Stimulated activated CD4-positive, alpha-beta T cell treated with anti-CD3 and anti-CD28 coated beads, Interleukin-2, amount 100 ng/mL, for 48 hours (primary cell): ENCODE measurements at regions not wholly inside any gene's neighbourhood (a gene's known extent, or its start where the extent isn't known, plus 50 kb on each side); places are given as distances from the start of the nearest gene placed in this dataset.

ENCODE experiments used
- DNase-seq, 2 donors: peaks; one replicate each; pipeline ENCODE4 v3.0.0-alpha.2; 2020

DNA sequence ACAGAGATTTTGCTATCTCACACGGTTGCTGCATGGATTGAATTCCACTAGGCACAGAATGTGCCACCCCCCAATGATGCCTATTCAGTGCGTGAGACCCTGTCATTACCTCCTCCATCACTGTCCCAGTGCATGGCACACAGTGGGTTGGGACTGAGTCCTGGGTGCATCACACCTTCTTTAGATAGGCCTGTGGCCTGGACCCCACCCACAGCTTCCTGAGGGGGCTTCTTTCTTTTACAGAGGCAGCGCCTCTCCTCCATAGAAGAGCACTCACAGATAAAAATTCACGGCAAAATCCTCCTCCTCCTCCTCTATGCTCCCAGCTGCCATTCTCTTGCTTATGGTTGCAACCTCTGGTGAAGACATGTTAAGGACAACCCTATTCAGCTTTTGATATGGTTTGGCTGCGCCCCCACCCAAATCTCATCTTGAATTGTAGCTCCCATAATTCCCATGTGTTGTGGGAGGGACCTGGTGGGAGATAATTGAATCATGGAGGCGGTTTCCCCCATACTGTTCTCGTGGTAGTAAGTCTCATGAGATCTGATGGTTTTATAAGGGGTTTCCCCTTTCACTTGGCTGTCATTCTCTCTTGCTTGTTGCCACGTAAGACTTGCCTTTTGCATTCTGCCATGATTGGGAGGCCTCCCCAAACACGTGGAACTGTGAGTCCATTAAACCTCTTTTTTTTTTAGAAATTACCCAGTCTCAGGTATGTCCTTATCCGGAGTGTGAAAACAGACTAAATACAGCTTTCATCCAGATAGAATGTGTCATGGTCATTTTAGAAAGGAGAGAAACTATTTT lies 147.6 kb downstream of the KLF13 start:
- no peak for DNase-seq

DNA sequence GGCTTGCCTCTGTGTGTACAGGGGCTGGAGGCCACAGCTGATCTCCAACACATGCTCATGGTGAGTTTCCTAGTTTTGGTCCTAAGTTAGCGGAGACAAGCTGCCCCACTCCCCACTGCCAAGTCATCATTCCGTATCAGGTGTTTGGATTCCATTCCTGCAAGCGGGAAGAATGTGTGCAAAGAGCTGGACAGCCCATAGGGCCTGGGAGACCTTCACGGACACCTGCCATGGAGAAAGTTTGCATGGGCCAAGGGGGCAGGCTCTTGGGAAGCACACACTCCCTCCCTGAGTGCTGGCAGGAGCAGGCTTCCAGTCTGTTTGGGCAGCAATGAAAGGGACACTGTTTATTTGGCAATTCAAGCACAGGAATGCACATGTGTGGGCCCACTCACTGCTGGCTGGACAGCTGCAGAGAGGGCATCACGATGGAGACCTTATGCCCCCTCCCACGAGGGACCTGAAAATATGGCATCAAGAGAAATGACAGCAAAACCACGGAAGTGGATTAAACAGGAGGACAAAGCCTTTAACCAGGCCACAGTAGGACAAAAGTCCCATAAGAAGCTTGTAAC lies 149.7 kb downstream of the KLF13 start:
- no peak for DNase-seq

DNA sequence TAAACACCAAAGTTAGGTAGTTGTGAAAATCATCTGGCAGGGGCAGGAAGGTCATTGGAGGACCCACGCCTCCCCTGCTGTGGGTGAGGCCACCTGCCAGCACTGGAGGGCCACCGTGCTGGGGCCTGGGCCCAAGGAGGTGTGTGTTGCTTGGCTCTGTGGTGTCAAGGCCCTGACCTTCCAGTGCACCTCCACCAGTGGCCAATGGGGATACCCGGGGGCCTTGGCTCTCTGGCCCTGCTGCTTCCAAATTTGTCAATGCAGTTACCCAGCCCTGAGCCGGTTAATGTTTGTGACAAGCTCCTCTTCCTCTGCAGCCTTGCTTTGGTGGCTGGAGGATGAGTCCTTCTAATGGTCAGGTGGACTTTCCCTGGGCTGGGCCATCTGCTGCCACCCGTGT lies 150.2 kb downstream of the KLF13 start:
- DNase-seq = no peak

DNA sequence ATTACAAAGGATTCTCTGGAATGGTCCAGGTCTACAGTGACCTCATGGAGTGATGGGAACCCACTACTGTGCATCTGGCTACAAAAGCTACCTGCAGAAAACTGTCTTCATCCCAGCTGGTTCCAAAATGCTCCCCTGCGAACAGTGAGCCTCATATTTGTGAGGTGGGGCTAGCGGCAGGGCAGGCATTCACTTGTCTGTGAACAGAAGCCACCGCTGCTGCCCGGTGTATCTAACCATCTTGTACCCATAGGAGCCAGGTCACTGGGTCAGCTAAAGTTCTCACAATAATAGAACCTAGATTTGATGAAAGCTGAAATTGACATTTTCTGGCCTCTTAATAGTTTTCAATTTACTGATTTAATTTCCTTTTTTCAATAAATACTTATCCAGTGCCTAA lies 150.7 kb downstream of the KLF13 start:
- no peak for DNase-seq

DNA sequence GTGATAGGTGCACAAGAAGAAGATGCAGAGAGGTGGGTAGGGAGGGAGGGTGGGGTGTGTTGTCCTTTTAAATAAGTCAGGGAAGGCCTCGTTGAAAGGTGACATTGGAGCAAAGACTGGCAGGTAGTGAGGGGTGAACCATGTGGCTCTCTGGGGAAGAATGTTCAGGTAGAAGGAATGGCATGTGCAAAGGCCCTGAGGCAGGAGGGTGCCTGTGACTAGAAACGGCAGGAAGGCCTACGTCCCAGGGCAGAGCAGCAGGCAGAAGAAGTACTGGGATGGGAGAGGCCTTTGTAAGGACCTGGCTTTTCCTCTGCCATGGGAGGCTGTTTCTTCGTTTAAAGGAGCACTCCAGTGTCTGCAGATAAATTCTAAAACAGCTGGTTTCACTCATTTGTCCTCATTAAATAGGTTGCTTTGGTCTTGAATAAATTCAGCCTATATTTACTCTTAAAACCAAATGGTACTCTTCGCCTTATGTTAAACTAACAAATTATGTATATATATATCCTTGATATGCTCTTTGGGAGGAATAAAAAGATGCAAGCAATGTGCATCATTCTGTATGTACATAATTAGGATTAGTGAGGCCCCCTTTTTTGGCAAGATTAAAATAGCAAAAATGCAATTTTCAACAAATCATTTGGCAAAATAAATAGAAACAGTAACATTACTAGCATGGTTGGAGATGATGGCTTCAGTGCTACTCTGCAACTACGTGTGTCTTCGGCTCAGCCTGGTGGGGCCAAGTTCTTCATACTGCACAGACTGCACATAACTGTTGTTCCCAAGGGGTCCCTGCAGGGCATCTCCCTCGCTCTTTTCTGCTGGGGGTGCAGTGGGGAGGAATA lies 151.4 kb downstream of the KLF13 start:
- DNase-seq = no peak

DNA sequence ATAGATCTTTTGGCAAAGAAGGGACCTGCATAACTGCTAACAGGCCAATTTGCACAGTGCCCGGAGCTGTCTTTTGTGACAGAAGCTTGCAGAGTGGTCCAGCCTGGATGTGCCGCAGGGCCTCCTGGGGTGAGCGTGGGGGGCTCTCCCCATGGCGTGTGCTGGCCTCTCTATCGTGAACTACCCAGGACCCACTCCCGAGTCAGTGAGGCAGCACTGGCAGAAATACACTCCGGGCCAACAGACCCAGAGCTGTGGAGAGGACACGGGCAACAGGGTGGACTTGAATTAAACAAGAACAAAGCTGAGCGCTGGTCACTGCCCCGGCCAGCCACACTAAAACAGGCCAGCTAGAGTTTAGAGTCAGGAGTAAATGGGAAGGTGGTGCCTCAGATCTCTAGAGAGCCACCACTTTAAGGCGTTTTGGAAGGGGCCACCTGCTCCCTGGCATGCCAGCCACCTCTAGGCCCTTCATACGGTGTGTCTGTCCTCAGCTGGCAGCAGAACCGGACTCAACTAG lies 152.1 kb downstream of the KLF13 start:
- no peak for DNase-seq

DNA sequence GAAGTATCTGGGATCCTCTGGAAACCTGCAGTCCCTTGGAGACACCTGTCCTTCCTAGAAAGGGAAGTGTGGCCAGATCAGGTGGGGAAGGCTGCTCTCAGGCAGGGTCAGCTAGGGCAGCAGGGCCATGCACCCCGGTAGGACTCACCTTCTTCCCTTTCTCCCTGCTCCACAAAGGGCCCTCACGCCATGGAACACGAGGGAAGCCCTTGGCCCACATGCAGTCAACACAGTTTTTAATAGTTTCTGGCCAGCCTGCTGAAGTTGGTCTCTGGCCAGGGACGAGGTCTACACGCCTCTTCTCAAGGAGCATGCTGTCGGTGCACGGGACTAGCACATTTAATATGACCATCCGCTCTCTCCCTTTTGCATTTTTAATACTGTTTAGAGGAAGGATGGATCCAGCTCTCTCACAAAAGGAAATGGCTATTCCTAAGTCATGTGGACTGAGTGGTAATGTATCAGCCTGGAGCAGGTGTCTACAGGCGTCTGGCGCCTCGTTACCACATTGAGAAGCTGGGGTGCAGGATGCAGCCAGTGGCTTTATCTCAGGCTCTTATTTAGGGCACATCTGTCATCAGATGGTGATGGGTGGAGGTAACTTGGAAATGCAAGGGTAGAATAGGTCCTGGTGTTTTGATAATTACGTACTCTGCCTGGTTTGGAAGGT lies 153.9 kb downstream of the KLF13 start:
- DNase-seq = no peak

DNA sequence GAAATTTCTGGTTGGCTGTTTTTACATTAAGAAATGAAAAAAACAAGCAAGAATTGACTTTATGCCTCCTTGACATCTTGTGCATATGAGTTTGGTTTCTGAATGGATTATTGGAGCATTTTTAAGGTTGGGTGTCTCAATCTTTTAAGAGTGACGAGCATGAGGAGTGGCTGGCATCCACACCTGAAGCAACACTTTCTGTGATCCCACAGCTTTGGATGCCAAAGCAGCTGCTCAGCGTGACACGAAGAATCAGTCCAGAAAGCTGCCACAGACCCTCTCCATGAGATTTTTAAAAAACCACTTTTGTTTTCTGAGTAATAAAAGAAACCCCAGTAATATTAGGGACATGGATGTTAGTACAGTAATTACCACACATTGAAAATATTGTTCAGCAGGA lies 154.5 kb downstream of the KLF13 start:
- no peak for DNase-seq

DNA sequence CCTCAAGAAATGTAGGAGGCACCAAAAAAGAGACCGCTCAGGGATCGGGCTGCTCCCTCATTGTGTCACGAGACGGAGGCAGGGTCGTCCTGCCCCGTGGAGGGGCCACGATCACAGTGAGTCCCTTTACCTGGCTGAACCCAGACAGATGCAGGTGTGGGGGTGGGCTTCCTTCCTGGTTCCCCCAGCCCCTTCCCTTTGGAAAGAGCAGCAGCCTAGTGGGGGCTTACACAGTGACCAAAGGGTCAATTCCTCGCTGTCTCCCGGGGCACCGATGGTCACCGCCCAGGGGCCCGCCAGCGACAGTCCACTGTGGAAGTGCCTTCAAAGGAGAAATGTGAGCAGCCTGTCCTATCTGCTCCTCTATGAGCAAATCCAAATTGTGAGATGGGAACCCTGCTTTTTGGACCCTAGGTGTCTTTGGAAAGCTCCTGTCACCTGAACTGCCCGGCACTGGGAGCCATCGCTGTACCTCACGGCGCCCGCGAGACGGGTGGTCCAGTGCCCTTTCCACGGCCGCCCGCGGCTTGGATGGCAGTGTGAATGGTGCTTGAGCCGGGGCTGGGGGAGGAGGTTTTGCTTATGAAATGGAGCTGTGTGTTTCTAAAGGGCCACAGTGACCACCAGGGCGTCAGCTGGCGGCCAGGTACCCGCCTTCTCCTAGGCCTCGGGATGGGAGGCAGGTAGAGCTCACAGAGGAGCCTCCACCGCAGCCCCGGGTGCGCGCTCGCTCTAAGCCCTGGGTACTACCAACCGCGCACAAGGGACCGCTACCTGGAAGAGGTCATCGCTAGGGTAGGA lies 155.7 kb downstream of the KLF13 start:
- DNase-seq = no peak

DNA sequence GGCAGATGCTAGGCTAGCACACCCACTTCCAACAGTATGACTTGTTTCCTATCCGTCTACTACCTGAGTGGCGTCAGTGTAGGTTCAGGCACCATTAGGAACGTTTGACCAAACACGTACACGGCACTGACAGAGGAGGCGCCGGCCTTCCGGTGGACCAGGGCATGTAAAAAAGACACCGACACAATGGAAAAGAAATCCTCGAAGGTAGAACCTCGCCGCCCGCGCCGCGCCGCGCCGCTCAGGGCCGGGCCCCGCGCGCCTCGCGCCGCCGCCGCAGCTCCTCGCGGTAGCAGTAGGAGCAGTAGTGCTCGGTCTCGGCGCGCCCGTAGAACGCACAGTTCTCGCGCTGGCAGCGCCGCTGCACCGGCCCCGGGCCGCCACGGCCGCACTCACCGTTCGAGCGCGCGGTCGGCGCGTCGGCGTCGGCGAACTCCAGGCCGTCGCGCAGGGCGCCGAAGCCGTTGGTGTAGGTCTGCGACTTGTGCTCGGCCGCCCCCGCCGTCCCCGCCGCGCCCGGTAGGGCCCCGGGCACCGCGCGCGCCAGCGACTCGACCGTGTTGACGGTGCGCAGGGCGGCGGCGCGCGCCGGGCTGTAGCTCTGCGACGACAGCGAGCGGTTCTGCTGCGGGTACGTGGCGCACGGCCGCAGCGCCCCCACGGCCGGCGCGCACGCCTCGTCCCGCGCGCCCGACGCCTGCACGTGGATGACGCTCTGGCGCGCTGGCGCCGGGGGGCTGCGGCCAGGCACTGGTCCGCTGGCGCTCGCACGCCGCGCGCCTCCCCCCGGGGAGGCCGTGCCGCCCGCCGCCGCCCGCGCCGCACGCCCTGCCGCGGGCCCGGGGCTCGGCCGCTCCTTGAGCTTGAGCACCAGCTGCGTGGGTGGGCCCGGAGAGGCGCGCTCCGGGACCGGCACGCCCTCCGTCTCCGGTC lies 156.7 kb downstream of the KLF13 start:
- peak; percentile 54 to 56 for DNase-seq

DNA sequence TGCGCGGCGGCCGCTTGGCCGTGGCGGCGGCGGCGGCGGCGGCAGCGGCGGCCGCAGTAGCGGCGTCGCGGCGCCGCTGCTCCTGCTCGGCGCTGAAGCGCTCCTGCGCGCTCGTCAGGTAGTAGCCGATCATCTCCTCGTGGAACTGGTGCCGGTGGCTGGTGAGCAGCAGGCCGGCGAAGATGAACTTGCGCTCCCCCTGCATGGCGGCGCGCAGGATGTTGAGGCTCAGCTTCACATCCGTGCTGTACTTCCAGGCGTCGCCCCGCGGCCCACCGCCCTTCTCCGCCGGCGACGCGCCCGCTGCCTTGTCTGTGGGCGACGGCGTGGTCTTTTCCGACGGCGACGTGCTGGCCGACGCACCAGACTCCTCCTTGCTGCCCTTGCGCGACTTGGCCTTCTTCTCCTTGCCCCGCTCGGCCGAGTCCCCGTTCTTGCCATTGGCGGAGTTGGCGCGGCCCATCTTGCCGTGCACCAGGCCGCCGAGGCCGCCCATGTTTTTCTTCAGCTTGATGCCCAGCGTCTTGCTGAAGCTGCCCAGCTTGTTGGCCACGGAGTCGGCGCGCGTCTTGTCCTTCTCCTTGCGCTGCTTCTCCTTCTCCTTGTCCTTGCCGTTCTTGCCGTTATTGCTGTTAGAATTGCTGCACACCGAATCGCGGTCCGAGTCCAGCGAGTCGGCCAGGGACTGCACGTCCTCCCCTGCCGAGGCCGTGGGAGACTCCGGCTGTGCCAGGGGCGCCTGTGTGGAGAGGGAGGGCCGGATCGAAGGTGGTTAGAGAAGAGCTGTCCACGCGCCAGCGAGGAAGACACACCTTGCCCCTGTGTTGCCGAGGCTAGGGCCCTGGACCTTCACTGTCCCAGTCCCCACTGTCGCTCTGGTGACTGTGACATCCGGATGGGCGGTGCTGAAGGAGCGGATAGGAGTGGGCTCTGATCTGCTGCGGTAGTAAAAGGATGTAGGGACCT lies 157.6 kb downstream of the KLF13 start:
- no peak for DNase-seq

DNA sequence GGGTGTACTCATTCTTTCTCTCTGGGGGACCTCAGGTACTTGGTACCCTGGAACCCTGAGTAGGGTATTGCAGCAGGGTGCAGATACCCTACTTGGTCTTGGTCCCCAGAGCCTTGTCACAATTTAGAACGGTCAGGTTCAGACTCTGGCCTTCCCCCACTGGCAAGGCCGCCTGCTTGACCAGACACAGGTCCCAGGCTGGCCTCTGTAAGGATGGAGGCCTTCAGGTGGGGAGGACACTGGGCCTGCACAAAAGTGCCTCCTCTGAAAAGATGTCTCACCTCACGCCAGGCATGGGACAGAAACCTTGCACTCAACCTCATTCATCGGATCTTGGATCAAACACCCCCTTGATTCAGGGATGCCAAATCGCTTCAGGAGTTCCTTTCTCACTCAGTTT lies 158.4 kb downstream of the KLF13 start:
- DNase-seq = no peak

DNA sequence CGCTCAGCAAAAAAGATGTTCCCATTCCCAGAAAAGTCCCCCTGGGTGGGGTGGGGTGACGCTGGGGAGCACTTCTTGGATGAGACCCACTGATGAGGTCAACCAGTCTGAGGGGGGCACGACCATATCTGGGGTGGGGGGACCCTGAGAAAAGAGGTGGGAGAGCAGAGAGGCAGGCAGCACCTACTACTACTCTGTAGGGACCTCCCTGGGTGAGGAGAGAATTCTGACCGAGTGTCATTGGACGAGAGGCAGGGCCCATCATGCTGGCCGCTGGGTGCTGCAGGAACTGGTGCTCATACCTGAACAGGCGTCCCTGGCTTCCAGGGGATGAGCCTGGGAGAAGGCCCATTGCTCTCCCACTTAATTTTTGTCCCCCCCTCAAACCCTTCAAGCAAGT lies 158.8 kb downstream of the KLF13 start:
- no peak for DNase-seq

DNA sequence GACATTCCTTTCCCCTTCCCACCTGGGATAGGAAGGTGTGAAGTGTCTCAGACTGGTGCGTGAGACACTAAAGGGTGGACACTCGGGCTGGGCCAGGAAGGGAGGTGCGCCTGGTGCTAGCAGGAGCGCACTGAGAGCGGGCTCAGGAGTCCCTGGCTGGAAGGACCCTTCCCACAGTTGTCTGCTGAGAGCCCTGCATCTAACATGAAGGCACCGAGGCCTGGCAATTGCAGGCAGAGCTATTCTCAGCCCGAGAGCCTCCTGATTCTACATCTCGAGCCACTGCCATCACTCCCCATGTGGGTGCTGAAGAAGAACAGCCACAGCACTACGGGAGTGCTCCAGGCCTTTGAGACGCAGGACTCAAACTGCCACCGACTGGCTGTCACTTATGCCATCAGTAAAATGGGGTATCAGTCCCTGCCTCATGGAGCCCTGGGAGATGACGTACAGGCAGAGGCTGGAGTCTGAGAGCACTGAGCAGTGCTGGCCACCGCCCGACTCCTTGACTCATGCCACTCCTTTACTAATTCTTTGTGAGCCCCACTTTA lies 159.4 kb downstream of the KLF13 start:
- DNase-seq = no peak

DNA sequence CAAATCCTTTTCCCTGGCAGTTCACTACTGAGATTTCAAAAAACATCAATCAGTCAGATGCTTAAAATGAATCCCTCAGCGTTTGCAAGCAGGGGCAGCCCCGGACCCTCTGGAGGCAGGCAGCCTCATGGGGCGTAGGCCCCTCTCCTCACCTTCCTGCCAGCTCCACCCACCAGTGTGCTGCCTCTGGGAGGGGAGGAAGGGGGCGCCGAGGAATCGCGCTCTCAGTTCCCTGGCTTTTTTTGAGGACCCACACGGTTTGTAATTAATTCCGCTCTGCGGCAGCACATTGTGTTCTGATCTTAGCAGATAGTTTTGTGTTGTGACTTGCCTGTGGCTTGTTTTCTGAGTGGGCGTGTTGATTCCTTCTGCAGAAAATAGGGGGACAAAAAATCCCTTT lies 159.9 kb downstream of the KLF13 start:
- no peak for DNase-seq

DNA sequence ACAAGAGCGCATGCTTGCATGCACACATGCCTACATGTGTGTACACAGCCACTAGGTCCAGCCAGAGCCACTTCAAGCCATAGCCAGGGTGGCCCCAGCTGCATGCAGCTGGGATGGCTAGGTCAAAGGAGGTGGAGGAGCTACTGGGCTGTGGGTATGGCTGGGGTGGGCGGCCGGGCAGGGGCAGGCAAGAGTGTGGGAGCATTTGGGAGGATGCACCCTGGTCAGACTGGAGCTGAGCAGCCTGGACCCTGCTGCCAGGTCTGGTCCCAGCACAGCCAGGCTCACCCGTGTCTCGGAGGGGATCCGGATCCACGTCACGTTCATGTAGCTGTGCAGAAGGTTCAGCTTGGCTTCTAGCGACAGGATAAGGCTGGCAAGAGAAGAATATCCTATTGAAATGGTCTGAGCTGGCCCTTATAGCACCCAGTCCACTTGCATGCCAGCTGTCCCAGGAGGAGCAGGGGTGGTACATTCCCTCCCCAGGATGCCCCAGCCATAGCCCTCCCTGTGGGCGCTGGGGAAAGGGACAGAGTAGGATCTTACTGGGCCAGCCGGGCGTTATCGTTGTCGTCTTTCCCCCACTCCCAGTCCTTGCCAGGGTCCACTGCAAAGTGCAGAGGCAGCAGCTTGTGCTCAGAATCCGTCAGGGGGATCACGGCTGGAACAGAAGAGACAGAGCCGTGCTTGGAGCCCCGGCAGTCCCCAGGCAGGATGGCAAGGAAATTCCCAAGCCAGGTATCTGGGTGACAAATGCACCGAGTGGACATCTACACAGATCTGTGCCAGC lies 160.5 kb downstream of the KLF13 start:
- DNase-seq = no peak

DNA sequence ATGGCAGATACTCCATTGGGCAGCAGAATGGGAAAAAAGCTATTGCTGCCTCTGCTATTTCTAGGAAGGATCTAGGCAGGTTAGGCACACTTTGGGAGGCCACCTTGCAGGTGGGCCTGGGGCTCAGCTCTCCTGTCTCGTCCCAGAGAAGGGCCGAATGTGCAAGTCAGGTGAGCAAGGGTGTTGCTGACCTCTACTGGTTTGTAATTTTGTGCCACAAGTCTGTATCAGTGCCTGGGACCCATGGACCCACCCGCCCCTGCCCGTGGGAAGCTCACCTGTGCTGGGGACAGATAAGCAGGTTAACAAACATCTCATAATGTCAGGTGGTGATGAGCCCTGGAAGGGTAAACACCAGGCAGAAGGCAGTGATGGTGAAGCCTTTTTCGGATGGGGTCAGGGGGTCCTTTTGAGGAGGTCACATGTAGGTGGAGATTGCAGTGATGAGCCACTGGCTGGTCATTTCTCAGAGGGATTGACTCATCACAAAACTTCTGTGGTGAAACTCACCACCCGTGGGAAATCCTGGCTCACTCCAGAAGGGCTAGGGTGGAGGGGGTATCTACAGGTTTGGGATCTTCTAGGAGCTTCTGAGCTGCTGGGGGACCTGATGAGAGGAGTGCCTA lies 161.3 kb downstream of the KLF13 start:
- DNase-seq = peak in 1 of 2 donors; percentile 17
